ENCODE measurements at regions not wholly inside any gene's neighbourhood (a gene's known extent, or its start where the extent isn't known, plus 50 kb on each side); places are given as distances from the start of the nearest gene placed in this dataset.
A peak's percentile ranks its signal among the peaks of the same experiment; 100 is the strongest.

DNA sequence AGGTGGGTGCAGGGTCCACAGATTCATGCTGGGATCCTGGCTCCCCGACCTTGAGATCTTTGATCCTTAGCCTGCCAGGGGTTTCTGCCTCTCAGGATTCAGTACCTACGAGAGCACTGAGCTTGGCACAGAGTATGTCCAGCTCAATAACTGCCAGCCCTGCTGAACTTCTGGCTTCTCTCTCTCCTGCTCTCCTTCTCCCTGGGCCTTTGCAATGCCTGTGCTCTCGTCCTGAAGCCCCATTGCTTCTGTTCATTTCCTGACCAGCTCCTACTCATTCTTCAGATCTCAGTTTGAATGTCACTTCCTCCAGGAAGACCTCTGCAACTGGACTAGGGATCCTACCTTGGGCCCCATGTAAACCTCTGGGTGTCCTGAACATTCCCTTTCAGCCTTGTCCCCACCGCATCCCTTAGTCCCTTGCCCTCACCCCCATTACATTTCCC, 113.8 kb upstream of the HAAO start:
- Histone ChIP-seq H2AFZ (ENCODE audit: control insufficient read depth, low read length) (peak overlapping the region; percentile 90), H3K9me3 (ENCODE audit: control insufficient read depth, low read depth, low read length) (no peaks in the 10 kb centered on the region), H3K79me2 (ENCODE audit: control insufficient read depth, insufficient read depth, low read length) (no peaks in the 10 kb centered on the region), H4K20me1 (ENCODE audit: control insufficient read depth, extremely low read depth, insufficient read depth, low read length) (no peaks in the 10 kb centered on the region), H3K27ac (ENCODE audit: control insufficient read depth, insufficient read depth, low read length) (no peak overlapping the region), H3K27me3 (ENCODE audit: control insufficient read depth, extremely low read depth, insufficient read depth, low read length) (no peaks in the 10 kb centered on the region), H3K4me1 (ENCODE audit: control insufficient read depth, extremely low read depth, insufficient read depth, low read length) (peaks cover 32% of the 10 kb centered on the region), H3K9me1 (ENCODE audit: control insufficient read depth, extremely low read depth, insufficient read depth, low read length) (no peaks in the 10 kb centered on the region), H3K36me3 (ENCODE audit: control insufficient read depth in 2 of 2, extremely low read depth in 1 of 2, insufficient read depth in 2 of 2, low read length in 2 of 2) (no peaks in the 10 kb centered on the region), H3K9ac (ENCODE audit: control insufficient read depth, extremely low read depth, insufficient read depth, low read length) (no peak overlapping the region), H3K4me3 (ENCODE audit: control insufficient read depth in 2 of 3, extremely low read depth in 1 of 3, insufficient read depth in 2 of 3, low read depth in 1 of 3, low read length in 3 of 3) (no peak overlapping the region), H3K4me2 (ENCODE audit: control insufficient read depth, extremely low read depth, insufficient read depth, low read depth, low read length) (peak overlapping the region; percentile 66)
- no peak for DNase-seq (ENCODE audit: low read depth, low spot score)
- dilution Hi-C loops (cut with MboI; ENCODE audit: extremely low pct_ligation_motif_present, low sequenced_read_pairs) = no loop called here
- no peak for FAIRE-seq
- TF ChIP-seq, protein P1, sequence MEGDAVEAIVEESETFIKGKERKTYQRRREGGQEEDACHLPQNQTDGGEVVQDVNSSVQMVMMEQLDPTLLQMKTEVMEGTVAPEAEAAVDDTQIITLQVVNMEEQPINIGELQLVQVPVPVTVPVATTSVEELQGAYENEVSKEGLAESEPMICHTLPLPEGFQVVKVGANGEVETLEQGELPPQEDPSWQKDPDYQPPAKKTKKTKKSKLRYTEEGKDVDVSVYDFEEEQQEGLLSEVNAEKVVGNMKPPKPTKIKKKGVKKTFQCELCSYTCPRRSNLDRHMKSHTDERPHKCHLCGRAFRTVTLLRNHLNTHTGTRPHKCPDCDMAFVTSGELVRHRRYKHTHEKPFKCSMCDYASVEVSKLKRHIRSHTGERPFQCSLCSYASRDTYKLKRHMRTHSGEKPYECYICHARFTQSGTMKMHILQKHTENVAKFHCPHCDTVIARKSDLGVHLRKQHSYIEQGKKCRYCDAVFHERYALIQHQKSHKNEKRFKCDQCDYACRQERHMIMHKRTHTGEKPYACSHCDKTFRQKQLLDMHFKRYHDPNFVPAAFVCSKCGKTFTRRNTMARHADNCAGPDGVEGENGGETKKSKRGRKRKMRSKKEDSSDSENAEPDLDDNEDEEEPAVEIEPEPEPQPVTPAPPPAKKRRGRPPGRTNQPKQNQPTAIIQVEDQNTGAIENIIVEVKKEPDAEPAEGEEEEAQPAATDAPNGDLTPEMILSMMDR (optimal IDR thresholded peaks at IDR 0.05 in 1 of 3, IDR thresholded peaks at IDR 0.05 in 1 of 3, conservative IDR thresholded peaks at IDR 0.05 in 1 of 3; ENCODE audit: extremely low read depth in 1 of 3, insufficient read depth in 2 of 3, low read length in 3 of 3) = no peak
- TF ChIP-seq EZH2 (IDR thresholded peaks at IDR 0.05; ENCODE audit: low read length) = no peak

DNA sequence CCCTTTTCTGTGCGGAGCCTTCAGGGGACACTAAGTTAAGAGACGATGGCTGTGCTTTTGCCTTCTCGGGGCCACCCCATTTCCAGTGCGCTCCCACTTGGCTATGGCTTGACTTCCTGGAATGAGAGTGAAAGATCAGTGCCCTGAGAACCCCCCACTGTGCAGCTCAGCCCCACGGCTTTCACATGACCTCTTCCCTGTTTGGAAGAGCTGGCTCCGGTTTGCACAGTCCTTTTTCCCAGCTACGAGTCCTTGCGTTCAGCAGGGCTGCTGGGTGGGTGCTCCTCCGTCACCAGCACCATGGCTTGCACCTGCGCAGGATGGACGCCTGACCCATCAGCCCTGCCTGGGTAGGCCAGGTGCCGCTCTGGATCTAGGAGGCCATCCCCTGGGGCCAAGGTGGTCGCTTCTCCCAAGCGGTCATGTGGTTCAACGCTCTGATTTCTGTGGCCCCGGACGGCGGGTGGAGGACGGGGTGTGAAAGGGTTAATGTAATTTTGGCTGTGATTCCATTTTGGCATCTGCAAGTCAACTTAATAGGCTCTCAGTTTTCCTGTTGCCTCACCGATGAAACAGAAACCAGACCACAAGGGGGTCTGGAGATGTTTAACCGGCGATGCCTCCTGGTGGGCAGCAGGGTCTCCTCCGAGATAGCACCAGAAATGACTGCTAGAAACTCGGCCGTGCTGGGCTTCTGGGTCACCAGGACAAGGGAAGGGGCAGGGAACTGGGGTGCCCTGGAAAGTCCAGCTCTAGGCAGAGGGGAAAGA, 113.1 kb upstream of the HAAO start:
- no peak for DNase-seq (ENCODE audit: low read depth, low spot score)
- Histone ChIP-seq H3K36me3 (ENCODE audit: control insufficient read depth in 2 of 2, extremely low read depth in 1 of 2, insufficient read depth in 2 of 2, low read length in 2 of 2) (no peaks in the 10 kb centered on the region), H3K4me2 (ENCODE audit: control insufficient read depth, extremely low read depth, insufficient read depth, low read depth, low read length) (no peak overlapping the region), H3K79me2 (ENCODE audit: control insufficient read depth, insufficient read depth, low read length) (no peaks in the 10 kb centered on the region), H3K9me1 (ENCODE audit: control insufficient read depth, extremely low read depth, insufficient read depth, low read length) (no peaks in the 10 kb centered on the region), H3K27ac (ENCODE audit: control insufficient read depth, insufficient read depth, low read length) (no peak overlapping the region), H4K20me1 (ENCODE audit: control insufficient read depth, extremely low read depth, insufficient read depth, low read length) (no peaks in the 10 kb centered on the region), H3K27me3 (ENCODE audit: control insufficient read depth, extremely low read depth, insufficient read depth, low read length) (no peaks in the 10 kb centered on the region), H3K9ac (ENCODE audit: control insufficient read depth, extremely low read depth, insufficient read depth, low read length) (no peak overlapping the region), H3K4me1 (ENCODE audit: control insufficient read depth, extremely low read depth, insufficient read depth, low read length) (peaks cover 34% of the 10 kb centered on the region), H2AFZ (ENCODE audit: control insufficient read depth, low read length) (peak overlapping the region; percentile 90), H3K9me3 (ENCODE audit: control insufficient read depth, low read depth, low read length) (no peaks in the 10 kb centered on the region), H3K4me3 (ENCODE audit: control insufficient read depth in 2 of 3, extremely low read depth in 1 of 3, insufficient read depth in 2 of 3, low read depth in 1 of 3, low read length in 3 of 3) (no peak overlapping the region)
- FAIRE-seq = no peak
- dilution Hi-C loops (cut with MboI; ENCODE audit: extremely low pct_ligation_motif_present, low sequenced_read_pairs) = no loop called here
- no peak for TF ChIP-seq EZH2 (IDR thresholded peaks at IDR 0.05; ENCODE audit: low read length)
- TF ChIP-seq, protein P1 (optimal IDR thresholded peaks at IDR 0.05 in 1 of 3, IDR thresholded peaks at IDR 0.05 in 1 of 3, conservative IDR thresholded peaks at IDR 0.05 in 1 of 3; ENCODE audit: extremely low read depth in 1 of 3, insufficient read depth in 2 of 3, low read length in 3 of 3) = no peak

All from keratinocyte (primary cell).